BJ (cell line): ENCODE measurements at regions not wholly inside any gene's neighbourhood (a gene's known extent, or its start where the extent isn't known, plus 50 kb on each side); places are given as distances from the start of the nearest gene placed in this dataset.
"Not testable (repeated sequence)": the region's sequence is repeated elsewhere in the genome, so short reads cannot be mapped to it uniquely, and the experiment has no call there.

ENCODE experiments used
- CTCF ChIA-PET: fragments of 350-600 bp; formaldehyde crosslinking; extraction: SDS; loops from one replicate; lab custom pipeline; 2021; ENCODE audit warnings: antibody characterized with exemption, inconsistent platforms; lab: Yijun Ruan, JAX
- POLR2A ChIA-PET: fragments of 300-600 bp; sonication (Branson Sonifier 250); formaldehyde crosslinking; extraction: SDS; loops from one replicate; lab custom pipeline; 2021; ENCODE audit warnings: antibody characterized with exemption; lab: Charles Lee
- DNase-seq: peaks from one replicate; pipeline ENCODE4 v3.0.0-alpha.2; 2011; ENCODE audit warnings: low read depth
- H3K27me3 ChIP-seq: 2 replicates; pipeline ENCODE4 v1.6.0; 2011; ENCODE audit warnings: low read length; ENCODE audit not compliant: control insufficient read depth, insufficient read depth
- H3K36me3 ChIP-seq: 2 replicates; pipeline ENCODE4 v1.5.1; 2011; ENCODE audit warnings: low read length; ENCODE audit not compliant: control insufficient read depth, insufficient read depth
- H3K4me3 ChIP-seq: 2 replicates; pipeline ENCODE4 v1.5.1; 2011; ENCODE audit warnings: low read depth, mild to moderate bottlenecking, control low read depth, low read length
- TF ChIP-seq, protein P1 (sequence below): IDR thresholded peaks from 2 replicates; pipeline ENCODE4 v1.5.1; 2011; ENCODE audit warnings: low read depth, mild to moderate bottlenecking, control low read depth, inconsistent platforms, low read length, moderate library complexity; ENCODE audit not compliant: insufficient read depth

GRCh38 chr7:81256991-81257390 is 338.1 kb upstream of the SEMA3C start:
- CTCF ChIA-PET = interaction anchor here (0.6 to 1.3 kb wide), 4 partner anchors 10 to 151 kb away, joined by 3 read pairs; no protein-coding TSS in a partner anchor
- POLR2A ChIA-PET = no interaction called here
- no peaks in the 10 kb centered on the region for H3K27me3 ChIP-seq
- no peaks in the 10 kb centered on the region for H3K36me3 ChIP-seq
- TF ChIP-seq, protein P1, sequence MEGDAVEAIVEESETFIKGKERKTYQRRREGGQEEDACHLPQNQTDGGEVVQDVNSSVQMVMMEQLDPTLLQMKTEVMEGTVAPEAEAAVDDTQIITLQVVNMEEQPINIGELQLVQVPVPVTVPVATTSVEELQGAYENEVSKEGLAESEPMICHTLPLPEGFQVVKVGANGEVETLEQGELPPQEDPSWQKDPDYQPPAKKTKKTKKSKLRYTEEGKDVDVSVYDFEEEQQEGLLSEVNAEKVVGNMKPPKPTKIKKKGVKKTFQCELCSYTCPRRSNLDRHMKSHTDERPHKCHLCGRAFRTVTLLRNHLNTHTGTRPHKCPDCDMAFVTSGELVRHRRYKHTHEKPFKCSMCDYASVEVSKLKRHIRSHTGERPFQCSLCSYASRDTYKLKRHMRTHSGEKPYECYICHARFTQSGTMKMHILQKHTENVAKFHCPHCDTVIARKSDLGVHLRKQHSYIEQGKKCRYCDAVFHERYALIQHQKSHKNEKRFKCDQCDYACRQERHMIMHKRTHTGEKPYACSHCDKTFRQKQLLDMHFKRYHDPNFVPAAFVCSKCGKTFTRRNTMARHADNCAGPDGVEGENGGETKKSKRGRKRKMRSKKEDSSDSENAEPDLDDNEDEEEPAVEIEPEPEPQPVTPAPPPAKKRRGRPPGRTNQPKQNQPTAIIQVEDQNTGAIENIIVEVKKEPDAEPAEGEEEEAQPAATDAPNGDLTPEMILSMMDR = peak; percentile 22; the same call in 1 of the 2 replicates
- H3K4me3 ChIP-seq = no peak overlapping the region
- no peak for DNase-seq

DNA sequence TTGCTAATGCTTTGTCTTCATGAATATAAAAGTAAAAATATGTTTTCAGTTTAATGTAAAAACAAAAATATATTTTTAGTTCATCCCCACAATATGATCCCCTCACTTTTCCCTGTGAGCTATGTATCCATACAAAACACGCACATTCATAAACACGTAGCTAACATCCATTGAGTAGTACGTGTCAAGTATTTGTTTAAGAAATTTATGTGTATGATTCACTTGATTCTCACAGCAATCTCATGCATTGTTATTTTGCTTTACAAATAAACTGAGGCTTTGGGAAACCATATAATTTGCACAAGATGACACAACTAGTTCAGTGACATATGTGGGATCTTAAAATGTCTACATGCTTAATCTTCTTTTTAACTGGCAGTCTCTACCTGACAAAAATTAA is 329.6 kb upstream of the SEMA3C start:
- no peak for DNase-seq
- CTCF ChIA-PET = no interaction called here

DNA sequence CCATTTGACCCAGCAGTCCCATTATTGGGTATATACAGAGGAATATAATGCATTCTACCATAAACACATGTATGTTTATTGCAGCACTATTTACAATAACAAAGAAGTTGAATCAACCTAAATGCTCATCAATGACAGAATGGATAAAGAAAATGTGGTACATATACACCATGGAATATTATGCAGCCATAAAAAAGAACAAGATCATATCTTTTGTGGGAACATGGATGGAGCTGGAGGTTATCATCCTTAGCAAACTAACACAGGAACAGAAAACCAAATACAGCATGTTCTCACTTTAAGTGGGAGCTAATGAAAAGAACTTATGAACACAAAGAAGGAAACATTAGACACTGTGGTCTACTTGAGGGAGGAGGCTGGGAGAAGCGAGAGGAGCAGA is 328.5 kb upstream of the SEMA3C start:
- DNase-seq, H3K36me3 ChIP-seq, POLR2A ChIA-PET, H3K4me3 ChIP-seq, H3K27me3 ChIP-seq: not testable (repeated sequence)
- CTCF ChIA-PET = interaction anchor here (1.8 kb wide), 1 partner anchor 19 kb away, joined by 4 read pairs; no protein-coding TSS in a partner anchor

More for the DNA sequence above, 329.6 kb upstream of the SEMA3C start:
- H3K27me3 ChIP-seq = no peaks in the 10 kb centered on the region
- POLR2A ChIA-PET = no interaction called here
- TF ChIP-seq, protein P1 = no peak
- no peaks in the 10 kb centered on the region for H3K36me3 ChIP-seq
- no peak overlapping the region for H3K4me3 ChIP-seq

GRCh38 chr7:81245353-81245752 is 326.5 kb upstream of the SEMA3C start:
- no peaks in the 10 kb centered on the region for H3K27me3 ChIP-seq
- H3K4me3 ChIP-seq = no peak overlapping the region
- TF ChIP-seq, protein P1 = no peak
- ChIA-PET POLR2A (no interaction called here), CTCF (no interaction called here)
- no peak for DNase-seq
- no peaks in the 10 kb centered on the region for H3K36me3 ChIP-seq

GRCh38 chr7:81244224-81244623 is 325.4 kb upstream of the SEMA3C start:
- Histone ChIP-seq H3K4me3 (no peak overlapping the region), H3K27me3 (no peaks in the 10 kb centered on the region), H3K36me3 (no peaks in the 10 kb centered on the region)
- no peak for DNase-seq
- POLR2A ChIA-PET = no interaction called here
- CTCF ChIA-PET = no interaction called here
- TF ChIP-seq, protein P1 = no peak

GRCh38 chr7:81236560-81236959 is 317.7 kb upstream of the SEMA3C start:
- Histone ChIP-seq H3K27me3 (no peaks in the 10 kb centered on the region), H3K36me3 (no peaks in the 10 kb centered on the region), H3K4me3 (no peak overlapping the region)
- ChIA-PET CTCF (no interaction called here), POLR2A (no interaction called here)
- no peak for DNase-seq
- TF ChIP-seq, protein P1 = no peak
